ENCODE measurements at regions not wholly inside any gene's neighbourhood (a gene's known extent, or its start where the extent isn't known, plus 50 kb on each side); places are given as distances from the start of the nearest gene placed in this dataset.
"Not testable (repeated sequence)": the region's sequence is repeated elsewhere in the genome, so short reads cannot be mapped to it uniquely, and the experiment has no call there.

DNA sequence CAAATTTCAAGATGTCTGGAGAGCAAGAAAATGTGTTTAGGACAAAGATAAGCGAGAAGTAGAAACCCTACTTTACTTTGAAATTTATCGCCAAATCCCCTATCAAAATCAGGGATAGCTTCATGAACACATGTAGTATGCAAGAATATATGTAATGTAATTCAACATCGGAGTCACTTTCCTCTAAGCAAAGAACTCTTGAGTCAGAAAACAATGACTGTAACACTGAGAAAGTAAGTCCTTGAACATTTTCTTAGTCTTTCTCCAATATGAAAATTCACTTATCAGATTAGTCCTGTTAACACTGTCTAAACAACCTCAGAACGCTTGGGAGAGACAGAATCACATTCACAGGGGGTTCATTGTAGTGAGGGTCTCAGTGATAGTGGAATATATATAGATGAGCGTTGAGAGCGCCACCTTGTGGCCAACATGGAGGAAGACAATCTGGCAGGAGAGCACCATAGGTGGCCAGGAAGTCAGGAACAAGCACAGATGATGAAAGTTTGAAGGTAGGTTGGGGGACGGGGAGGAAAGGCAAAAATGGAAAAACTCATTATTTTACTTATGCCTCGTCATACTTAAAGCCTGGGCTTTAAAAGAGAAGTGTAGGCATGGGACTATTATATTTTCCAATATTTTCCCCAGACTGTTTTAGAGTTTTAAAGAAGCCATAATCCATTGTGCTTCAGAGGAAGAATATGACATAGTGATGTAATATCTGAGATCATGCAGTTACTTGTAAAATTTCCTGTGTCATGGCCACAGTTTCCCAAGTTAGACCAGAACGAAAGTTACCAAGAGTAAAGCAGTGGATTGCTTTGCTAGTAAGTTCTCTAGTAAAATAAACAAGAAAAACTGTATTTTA lies 115.5 kb upstream of the GNAI1 start:
- DNase-seq: no peak

DNA sequence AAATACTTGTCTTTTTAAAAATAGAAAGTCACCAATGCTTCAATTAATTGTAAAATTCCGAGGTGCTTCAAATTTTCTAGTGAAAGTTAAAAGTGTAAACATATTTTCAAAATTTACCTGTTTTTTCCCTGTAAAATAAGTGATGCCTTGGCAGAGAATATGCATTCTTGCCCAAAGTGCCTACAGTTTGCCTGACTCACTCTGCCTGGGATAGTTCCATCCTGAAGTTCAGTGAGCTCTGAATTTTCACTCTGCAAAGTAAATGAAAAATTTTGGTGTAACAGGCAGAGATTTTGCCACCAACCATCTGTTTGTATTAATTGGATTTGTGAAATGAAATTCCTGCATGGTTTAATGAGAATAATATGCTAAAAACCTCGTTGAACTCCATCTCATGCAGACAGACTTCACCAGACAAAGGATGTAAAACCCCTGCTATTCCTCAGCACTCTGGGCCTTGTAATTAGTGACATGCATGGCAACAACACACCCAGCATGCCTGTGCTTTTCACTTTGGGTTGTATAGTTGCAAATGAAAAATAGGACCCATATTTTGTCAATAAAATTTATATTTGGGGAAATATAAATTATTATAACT lies 117.4 kb upstream of the GNAI1 start:
- DNase-seq: no peak

DNA sequence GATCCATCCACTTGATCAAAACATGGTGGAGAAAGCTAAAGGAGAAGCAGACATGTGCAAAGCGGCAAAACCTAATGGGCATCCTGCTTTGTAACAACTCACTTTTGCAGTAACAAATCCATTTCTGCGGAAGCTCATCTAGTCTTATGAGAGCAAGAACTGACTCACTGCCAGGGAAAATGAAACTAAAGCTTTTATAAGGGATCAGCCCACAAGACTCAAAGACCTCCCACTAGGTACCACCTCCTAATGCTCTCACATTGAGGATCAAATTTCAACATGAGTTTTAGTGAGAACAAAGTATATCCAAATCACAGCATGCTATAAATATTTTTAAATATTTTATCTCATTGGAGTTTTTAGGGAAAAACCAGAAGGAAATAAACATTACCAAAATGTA lies 120.1 kb upstream of the GNAI1 start:
- no peak for DNase-seq

DNA sequence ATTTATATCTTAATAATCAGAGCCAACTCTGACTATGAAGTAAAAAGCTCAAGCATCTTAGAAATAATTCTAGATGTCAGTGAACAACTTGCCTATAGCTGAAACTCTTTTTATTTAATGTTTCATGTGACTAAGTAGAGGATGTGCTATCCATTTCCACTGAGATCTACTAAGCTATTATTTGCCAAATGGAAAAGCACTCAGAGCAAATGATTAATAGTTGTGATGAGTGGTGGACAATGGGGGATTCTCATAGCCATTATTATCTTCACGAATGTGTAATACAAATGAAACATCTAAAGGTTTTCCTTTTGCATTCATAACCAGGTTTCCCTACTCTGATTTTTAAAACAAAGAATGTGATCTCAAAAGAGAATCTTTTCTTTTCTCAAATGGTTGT lies 126.6 kb upstream of the GNAI1 start:
- no peak for DNase-seq

DNA sequence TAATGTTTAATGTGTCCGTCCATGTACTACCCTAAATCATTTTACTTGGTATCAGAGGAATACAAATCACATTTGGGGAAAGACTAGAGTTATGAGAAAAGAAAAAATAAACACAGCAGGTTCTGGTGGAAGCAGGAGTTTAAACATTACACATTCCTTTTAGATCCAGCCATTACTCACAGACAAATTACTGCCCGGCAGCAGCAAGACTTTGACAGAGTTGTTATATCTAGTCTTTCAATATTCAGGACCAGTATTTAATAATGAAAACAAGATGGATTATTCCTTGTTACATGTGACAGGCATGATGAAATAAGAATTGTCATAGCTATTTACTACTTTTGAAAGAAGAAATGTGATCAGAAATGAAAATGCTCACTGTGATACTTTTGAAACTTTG lies 131.8 kb upstream of the GNAI1 start:
- DNase-seq: no peak

DNA sequence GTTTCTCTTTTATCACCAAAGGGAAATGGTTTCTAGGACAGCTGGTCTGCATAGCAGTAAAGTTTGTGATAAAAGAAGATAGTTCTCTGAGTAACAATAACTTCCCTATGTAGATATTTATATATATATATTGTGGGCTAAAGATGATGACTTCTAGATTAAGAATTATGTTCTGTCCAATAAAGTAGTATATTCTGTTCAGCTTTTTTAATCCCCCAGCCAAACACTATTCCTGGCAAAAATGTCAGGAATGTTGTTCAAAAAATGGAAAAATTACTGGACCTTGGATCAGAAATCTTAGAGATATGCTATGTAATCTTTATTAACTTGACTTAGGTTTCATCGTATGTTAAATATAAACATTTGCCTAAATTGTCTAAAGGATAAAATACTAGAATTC lies 136.3 kb upstream of the GNAI1 start:
- DNase-seq: no peak

DNA sequence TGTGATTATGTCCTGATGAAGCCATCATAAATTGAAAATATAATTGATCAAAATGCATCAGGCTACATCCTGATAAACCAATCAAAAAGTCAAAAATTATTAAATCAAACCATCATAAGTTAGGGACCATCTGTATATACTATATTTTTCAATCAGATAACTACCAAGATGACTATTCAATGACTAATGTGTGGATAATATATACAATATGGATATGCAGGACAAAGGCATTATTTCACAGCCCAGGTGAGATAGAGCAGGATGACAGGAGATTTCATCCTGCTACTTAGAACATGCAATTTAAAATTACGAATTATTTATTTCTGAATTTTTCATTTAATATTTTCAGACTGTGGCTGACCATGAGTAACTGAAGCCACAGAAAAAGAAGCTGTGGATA lies 137.3 kb upstream of the GNAI1 start:
- no peak for DNase-seq

DNA sequence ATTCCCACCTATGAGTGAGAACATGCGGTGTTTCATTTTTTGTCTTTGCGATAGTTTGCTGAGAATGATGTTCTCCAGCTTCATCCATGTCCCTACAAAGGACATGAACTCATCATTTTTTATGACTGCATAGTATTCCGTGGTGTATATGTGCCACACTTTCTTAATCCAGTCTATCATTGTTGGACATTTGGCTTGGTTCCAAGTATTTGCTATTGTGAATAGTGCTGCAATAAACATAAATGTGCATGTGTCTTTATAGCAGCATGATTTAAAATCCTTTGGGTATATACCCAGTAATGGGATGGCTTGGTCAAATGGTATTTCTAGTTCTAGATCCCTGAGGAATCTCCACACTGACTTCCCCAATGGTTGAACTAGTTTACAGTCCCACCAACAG lies 138.9 kb upstream of the GNAI1 start:
- DNase-seq: not testable (repeated sequence)

DNA sequence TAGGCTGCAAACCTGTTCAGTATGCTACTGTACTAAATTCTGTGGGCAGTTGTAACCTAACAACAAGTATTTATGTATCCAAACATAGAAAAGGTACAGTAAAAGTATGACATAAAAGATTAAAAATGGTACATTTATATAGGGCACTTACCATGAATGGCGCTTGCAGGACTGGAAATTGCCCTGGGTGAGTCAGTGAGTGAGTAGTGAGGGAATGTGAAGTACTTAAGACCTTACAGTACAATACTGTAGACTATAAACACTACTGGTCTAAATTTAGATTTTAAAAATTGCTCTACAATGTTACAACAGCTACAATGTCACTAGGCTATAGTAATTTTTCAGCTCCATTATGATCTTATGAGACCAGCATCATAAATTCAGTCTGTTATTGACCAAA lies 146.0 kb upstream of the GNAI1 start:
- no peak for DNase-seq

DNA sequence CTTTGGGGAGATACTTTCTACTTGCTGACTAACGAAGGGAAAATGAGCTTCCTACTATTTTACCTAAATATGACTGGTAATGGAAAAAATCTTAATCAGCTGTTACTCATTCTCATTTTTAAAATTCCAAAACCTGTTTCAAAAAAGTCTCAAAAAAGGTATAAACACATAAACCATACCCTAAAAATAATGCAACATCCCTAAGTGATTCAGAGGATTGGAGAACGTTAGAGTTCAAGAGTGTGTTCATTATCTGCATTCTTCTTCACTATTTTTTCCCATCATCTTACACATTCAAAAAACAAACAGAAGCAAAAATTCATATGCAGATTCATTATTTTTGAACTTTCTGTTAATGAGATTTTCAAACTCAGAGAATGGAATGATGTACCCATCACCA lies 150.4 kb upstream of the GNAI1 start:
- no peak for DNase-seq

DNA sequence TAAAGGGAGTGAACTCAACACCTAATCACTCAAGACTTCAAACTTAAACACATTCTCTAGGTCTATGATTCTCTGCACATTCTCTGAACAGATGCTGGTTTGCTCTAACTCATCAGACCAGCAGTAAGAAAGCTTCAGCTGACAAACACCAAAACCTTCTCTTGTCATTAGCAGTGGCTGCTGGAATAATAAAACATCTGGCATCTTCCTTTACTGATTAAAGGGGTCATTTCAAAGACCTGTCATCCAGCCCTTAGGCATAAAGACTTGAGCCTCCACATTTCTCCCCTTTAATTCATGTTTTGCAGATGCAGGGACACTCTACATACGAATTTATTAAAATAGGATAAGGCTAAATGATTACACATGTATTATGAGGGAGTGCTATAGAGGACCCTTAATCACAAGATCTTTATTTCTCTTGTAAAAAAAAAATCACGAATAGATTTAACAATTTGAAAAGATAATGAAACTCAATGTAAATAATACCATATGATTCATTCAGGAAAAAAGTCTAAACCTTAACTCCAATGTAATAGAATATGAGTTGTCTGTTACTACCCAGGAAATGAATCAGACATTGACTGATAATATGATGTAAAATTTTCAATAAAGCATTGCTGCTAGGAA lies 152.4 kb upstream of the GNAI1 start:
- no peak for DNase-seq

DNA sequence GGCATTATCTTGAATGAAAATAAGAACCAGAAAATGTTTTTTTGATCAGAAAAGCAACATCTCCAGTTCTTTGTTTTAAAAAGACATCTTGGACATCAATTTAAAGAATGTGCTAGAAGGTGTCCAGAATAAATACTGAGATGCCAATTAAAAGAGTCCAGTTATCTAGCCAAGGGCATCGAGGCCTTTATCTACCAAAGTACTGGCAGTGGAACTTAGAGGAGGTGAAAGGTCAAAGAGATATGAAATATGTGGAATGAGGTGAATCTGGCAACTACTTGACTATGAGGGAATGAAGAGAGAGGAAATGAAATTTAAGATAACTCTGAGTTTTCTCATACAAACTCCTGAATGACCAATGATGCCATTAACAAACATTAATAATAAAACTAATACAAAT lies 154.3 kb upstream of the GNAI1 start:
- no peak for DNase-seq

DNA sequence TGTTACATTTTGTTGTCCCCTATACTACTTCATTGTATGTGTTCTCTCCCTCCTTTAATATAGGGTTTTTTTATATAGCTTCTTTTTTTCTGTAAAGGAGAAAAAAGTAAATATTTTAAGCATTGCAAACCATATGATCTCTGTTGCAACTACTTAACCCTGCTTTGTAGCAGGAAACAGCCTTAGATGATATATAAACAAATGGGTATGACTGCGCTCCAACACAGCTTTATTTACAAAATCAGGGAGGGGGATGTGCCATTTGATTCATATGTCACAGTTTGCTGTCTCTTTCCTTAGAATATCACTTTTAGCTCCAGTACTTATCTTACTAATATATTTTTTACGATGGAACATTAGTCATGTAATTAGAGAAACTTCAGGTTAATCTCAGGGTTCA lies 155.2 kb upstream of the GNAI1 start:
- no peak for DNase-seq

DNA sequence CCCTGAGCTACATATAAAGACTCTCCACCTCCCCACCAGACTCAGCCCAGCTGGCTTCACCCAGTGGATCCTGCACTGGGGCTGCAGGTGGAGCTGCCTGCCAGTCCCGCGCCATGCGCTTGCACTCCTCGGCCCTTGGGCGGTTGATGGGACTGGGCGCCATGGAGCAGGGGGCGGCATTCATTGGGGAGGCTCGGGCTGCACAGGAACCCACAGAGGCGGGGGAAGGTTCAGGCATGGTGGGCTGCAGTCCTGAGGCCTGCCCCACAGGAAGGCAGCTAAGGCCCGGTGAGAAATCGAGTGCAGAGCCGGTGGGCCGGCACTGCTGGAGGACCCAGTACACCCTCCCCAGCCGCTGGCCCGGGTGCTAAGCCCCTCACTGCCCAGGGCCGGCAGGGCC lies 157.2 kb upstream of the GNAI1 start:
- DNase-seq: no peak

DNA sequence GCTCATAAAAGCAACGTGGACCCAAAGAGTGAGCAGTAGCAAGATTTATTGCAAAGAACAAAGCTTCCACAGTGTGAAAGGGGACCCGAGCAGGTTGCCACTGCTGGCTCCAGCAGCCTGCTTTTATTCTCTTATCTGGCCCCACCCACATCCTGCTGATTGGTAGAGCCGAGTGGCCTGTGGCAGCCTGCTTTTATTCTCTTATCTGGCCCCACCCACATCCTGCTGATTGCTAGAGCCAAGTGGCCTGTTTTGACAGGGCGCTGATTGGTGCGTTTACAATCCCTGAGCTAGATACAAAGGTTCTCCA lies 158.0 kb upstream of the GNAI1 start:
- not testable (repeated sequence) for DNase-seq

DNA sequence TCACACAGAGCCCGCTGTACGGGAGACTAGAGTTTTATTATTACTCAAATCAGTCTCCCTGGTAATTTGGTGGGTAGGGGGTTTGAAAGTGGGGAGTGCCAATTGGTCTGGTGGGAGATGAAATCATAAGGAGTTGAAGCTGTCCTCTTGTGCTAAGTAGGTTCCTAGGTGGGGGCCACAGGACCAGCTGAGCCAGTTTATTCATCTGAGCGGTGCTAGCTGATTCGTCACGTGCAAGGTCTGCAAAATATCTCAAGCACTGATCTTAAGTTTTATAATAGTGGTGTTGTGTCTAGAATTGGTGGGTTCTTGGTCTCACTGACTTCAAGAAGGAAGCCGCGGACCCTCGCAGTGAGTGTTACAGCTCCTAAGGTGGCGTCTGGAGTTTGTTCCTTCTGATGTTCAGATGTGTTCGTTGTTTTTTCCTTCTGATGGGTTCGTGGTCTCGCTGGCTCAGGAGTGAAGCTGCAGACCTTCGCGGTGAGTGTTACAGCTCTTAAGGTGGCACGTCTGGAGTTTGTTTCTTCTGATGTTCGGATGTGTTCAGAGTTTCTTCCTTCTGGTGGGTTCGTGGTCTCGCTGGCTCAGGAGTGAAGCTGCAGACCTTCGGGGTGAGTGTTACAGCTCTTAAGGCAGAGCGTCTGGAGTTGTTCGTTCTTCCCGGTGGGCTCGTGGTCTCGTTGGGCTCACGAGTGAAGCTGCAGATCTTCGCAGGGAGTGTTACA lies 158.5 kb upstream of the GNAI1 start:
- DNase-seq: not testable (repeated sequence)

DNA sequence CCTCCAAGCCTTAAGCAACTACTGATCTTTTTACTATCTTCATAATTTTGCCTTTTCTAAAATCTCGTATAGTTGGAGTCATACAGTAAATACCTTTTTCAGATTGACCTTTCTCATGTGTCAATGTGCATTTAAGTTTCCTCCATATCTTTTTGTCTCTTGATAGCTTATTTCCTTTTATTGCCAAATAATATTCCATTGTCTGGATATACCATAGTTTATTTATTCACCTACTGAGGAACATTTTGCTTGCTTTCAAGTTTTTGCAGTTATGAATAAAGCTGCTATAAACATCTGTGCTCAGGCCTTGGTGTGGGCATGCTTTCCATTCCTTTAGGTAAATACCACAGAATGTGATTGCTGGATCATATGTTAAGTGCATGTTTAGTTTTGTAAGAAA lies 161.2 kb upstream of the GNAI1 start:
- DNase-seq: no peak

DNA sequence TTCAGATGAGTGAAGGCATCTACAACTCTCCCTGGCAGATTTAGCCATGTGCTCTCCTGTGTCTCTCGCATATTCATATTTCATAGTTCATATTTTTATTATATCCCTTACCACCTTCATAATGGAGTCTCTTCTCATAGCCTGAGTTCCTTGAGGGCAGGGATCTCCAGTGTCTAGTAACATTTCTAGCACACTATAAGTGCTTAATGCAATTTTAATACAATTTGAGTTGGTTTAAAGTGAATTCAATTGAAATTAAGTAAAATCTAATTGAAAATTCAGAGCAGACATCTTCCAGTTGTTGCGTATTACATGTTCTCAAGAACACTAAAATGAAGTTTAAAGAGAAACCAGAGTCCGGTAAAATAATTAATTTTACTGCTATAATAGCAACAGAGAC lies 163.6 kb upstream of the GNAI1 start:
- DNase-seq: no peak

DNA sequence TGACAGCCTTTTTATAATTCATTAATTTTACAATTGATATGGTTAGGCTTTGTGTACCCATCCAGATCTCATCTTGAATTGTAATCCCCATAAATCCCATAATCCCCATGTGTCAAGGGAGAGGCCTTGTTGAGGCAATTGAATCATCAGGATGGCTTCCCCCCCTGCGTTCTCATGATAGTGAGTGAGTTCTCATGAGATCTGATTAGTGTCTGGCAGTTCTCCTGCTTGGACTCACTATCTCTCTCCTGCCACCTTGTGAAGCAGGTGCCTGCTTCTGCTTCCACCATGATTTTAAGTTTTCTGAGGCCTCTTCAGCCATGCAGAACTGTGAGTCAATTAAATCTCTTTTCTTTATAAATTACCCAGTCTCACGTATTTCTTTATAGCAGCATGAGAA lies 165.7 kb upstream of the GNAI1 start:
- DNase-seq: no peak

DNA sequence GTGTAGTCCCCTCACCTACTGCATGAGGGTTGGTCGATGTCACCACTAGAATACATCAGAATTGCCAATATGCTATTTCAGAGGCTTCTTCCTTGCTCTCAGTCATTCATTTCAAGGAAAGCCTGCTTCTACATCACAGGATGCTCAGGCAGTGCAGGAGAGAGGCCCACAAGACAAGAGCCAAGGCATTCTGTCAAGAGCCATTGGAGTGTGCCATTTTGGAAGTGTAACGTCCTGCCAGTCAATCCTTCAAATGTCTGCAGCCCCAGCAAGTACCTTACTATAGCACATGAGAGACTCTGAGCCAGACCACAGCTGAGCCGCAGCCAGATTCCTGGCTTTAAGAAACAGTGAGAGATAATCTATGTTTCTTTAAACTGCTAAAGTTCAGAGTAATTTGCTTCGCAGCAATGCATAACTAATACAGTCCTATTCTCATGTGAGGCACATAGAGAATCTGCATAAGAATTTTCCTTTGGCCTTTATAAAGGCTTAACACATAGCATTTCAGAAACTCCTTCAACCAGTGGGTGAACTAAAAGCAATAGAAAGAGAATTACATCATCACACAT lies 166.5 kb upstream of the GNAI1 start:
- DNase-seq: no peak

DNA sequence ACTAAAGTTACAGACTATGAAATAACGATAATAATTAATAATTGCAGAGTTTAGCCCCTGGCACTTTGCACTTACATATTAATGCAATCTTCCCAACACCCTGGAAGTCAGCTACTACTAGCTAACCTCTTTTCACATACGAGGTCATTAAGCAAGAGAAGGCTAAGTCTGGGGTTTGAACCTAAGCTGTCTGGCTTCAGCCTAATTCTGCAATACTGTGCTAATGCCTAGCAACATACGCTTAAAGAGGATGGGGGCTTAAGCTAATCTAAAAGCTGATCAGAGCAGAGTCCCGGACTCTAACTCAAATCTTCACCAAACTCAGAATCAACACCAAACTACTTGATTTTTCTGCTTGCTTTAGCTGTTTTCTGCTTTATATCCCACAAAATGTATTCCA lies 168.7 kb upstream of the GNAI1 start:
- DNase-seq: no peak

DNA sequence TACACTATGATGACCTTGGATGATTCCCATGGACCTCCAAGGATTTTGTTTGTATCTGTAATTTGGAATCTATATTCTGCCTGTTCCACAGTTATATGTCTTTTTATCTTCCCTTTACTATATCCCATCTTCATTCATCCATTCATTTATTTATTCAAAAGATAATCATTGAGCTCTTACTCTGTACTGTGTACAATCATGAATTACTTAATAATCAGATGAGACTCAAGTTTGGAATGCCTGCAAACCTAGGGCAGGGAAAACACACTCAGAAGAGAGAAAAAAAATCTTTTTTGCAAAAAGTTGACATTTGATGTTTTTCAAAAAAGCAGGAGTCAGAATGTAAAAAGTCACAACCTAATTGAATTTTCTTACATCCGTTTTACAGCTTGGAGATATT lies 170.2 kb upstream of the GNAI1 start:
- no peak for DNase-seq

DNA sequence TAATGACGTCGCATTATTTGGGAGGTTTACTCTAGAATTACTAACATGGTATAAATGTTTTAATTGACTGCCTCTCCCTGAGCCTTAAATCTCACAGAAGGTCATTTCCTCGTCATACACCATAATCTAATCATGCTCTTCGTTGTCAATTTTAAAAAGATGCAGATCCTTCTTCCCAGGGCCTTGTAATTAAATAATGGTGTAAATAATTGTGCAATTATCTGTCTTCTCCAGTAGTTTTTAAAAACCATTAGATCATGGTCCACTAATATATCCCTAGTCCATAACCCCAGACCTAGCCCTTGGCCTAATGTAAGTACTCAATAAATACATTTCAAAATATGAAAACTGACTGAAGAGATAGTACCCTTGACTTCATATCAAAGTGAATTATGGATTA lies 181.5 kb upstream of the GNAI1 start:
- no peak for DNase-seq
